ENCODE measurements at regions not wholly inside any gene's neighbourhood (a gene's known extent, or its start where the extent isn't known, plus 50 kb on each side); places are given as distances from the start of the nearest gene placed in this dataset.
"Not testable (repeated sequence)": the region's sequence is repeated elsewhere in the genome, so short reads cannot be mapped to it uniquely, and the experiment has no call there.

DNA sequence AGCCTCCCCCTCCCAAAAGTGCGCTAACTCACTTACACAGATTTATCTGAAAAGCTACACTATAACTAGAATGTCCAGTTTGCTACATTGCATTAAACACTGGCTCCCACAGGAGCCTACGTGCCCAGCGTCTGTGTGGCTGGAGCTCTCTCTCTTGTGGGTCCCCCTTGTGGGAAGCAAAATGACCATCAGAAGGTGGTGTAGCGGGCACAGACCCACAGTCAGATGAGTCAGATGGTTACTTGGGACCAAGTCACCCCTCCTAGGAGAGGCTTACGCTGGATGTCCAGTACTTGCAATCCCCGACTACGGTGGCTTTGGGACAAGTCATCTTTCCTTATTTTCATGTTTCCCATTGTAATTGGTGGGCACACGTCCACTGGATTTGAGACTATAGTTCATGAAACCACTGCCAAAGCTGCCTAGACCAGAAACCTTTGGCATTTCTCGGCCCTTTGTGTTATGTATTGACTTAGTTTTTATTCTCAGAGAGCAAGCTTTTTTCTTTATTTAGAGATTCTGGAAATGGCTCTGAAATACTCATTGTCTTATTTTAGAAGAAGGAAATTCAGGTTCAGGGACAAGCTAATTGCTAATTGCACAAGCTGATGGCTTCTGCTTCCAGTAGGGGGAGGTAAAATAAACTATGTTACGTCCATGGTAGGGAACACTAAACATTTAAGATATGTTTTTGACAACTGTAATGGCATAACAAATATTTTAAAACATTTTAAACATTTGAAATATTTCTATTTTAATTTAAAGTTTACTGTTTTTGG, 137.8 kb upstream of the GRK3 start:
- not testable (repeated sequence) for TF ChIP-seq POLR2A, POLR2AphosphoS5 (IDR thresholded peaks at IDR 0.05; ENCODE audit: low read depth, low read length)
